Adrenal gland (tissue), 9 donors: ENCODE measurements at regions not wholly inside any gene's neighbourhood (a gene's known extent, or its start where the extent isn't known, plus 50 kb on each side); places are given as distances from the start of the nearest gene placed in this dataset.

ENCODE experiments used
- DNase-seq, 7 donors: peaks; one replicate each; pipeline ENCODE4 v3.0.0-alpha.2; 2019 to 2020
- H3K27ac ChIP-seq, 5 donors: fragments of 200-600 bp; sonication (generic) in 4 of 5; 1 replicate in 3 of 5; 2 replicates in 2 of 5; pipeline versions ENCODE4 v1.5.1 to v1.8.0; 2016 to 2020; ENCODE audit warnings: mild to moderate bottlenecking in 1 of 5
- H3K27me3 ChIP-seq: fragments of 200-600 bp; 2 replicates; pipeline ENCODE4 v1.8.0; 2021
- H3K36me3 ChIP-seq, 2 donors: fragments of 200-600 bp; replicated peaks in 1 of 2; 1 replicate in 1 of 2; 2 replicates in 1 of 2; pipeline versions ENCODE4 v1.5.1 to v1.8.0; 2018 to 2022
- H3K4me1 ChIP-seq, 2 donors: fragments of 200-600 bp; replicated peaks in 1 of 2; 1 replicate in 1 of 2; 2 replicates in 1 of 2; pipeline versions ENCODE4 v1.5.1 to v1.8.0; 2018 to 2021
- H3K4me3 ChIP-seq, 4 donors: fragments of 200-600 bp; sonication (generic) in 3 of 4; one replicate each; pipeline ENCODE4 v1.5.1; 2016 to 2018
- H3K9me3 ChIP-seq, 3 donors: fragments of 200-600 bp; sonication (generic) in 1 of 3; replicated peaks in 1 of 3; 1 replicate in 2 of 3; 2 replicates in 1 of 3; pipeline versions ENCODE4 v1.5.1 to v1.8.0; 2016 to 2021
- POLR2A ChIP-seq, 2 donors: fragments of 450-650 bp; IDR thresholded peaks; one replicate each; pipeline ENCODE4 v1.6.1; 2017; ENCODE audit warnings: antibody characterized with exemption in 2 of 2, mild to moderate bottlenecking in 2 of 2, moderate library complexity in 1 of 2
- WGBS, 4 donors: extraction: QIAGEN DNeasy Blood & Tissue Kit in 2 of 4; methylation state at CpG; one replicate each; pipeline versions ENCODE4 v1.1.5 to v1.1.7; 2013 to 2017; 5-methylcytosine and 5-hydroxymethylcytosine counted together
- intact Hi-C, 2 donors: fragments of 100-400 bp; cut with DNase I; formaldehyde crosslinking; loops; one replicate each; pipeline versions ENCODE4 v1.14.1 to v1.15.0; 2022 to 2023
- TF ChIP-seq, protein P1 (sequence below), 6 experiments: fragments of 450-650 bp in 4 of 6; fragments of 200-600 bp in 2 of 6; sonication (generic) in 1 of 6; IDR thresholded peaks; 1 replicate in 5 of 6; 2 replicates in 1 of 6; pipeline versions ENCODE4 v1.5.1 to v1.8.0; 2016 to 2021; ENCODE audit warnings: antibody characterized with exemption in 6 of 6, mild to moderate bottlenecking in 2 of 6, moderate library complexity in 1 of 6
- donor health status: healthy with polysubstance abuse.
- donor health status: Bipolar disorder and iron deficiency.
- donor health status: DM: yes; HTN: yes; CAD: no.
- donor health status: DM: no; HTN: no; CAD: no.
- donor health status: DM: no; HTN: no; CAD: no.

- Histone ChIP-seq H3K36me3 (no peaks in the 10 kb centered on the region), H3K4me3 (no peak overlapping the region), H3K27me3 (no peaks in the 10 kb centered on the region), H3K9me3 (no peaks in the 10 kb centered on the region), H3K27ac (peak overlapping the region in 1 of 5 donors; percentile 68), H3K4me1 (peaks cover 0 to 4% of the 10 kb centered on the region in 2 donors)
- TF ChIP-seq, protein P1, sequence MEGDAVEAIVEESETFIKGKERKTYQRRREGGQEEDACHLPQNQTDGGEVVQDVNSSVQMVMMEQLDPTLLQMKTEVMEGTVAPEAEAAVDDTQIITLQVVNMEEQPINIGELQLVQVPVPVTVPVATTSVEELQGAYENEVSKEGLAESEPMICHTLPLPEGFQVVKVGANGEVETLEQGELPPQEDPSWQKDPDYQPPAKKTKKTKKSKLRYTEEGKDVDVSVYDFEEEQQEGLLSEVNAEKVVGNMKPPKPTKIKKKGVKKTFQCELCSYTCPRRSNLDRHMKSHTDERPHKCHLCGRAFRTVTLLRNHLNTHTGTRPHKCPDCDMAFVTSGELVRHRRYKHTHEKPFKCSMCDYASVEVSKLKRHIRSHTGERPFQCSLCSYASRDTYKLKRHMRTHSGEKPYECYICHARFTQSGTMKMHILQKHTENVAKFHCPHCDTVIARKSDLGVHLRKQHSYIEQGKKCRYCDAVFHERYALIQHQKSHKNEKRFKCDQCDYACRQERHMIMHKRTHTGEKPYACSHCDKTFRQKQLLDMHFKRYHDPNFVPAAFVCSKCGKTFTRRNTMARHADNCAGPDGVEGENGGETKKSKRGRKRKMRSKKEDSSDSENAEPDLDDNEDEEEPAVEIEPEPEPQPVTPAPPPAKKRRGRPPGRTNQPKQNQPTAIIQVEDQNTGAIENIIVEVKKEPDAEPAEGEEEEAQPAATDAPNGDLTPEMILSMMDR (IDR thresholded peaks at IDR 0.05) = no peak
- no peak for TF ChIP-seq POLR2A (IDR thresholded peaks at IDR 0.05)
- 53 to 70% (median 63%) methylated on average over 11 to 16 of the region's 16 CpGs for WGBS, 4 donors
- intact Hi-C loops = no loop called here
- peak in 3 of 7 donors; percentile 4 to 58 (median 22) for DNase-seq
These were observed 772.9 kb downstream of the MED13L start for GRCh38 chr12:115504306-115505290.

DNA sequence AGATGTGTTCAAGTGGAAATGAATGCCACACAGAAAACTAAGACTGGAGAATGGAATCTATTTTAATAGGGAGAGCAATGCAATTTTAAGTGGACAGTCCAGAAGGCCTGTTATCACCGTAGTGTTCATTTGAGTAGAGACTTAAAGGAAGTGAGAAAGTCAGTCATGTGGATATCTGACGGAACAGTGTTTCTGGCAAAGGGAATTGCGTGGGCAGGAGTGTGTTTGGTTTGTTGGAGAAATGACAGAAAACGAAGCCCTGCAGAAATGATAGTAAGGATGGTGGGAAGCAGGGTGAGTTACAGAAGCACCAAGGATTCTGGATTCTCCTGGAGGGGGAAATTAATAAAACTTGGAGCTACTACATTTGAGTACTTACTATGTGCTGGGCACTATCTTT lies 776.6 kb downstream of the MED13L start:
- H3K27ac ChIP-seq = no peak overlapping the region
- no peaks in the 10 kb centered on the region for H3K36me3 ChIP-seq
- 72 to 81% (median 76%) methylated on average over 4 of the region's 4 CpGs for WGBS, 4 donors
- no peaks in the 10 kb centered on the region for H3K4me1 ChIP-seq
- intact Hi-C loops = no loop called here
- H3K27me3 ChIP-seq = no peaks in the 10 kb centered on the region
- no peak for TF ChIP-seq POLR2A (IDR thresholded peaks at IDR 0.05)
- TF ChIP-seq, protein P1 (IDR thresholded peaks at IDR 0.05) = no peak
- no peak for DNase-seq
- no peaks in the 10 kb centered on the region for H3K9me3 ChIP-seq
- no peak overlapping the region for H3K4me3 ChIP-seq

- no peak overlapping the region for H3K4me3 ChIP-seq
- no peak for DNase-seq
- intact Hi-C loops = no loop called here
- H3K27me3 ChIP-seq = no peaks in the 10 kb centered on the region
- no peak for TF ChIP-seq POLR2A (IDR thresholded peaks at IDR 0.05)
- TF ChIP-seq, protein P1 (IDR thresholded peaks at IDR 0.05) = no peak
- no peaks in the 10 kb centered on the region for H3K4me1 ChIP-seq
- no peak overlapping the region for H3K27ac ChIP-seq
- no peaks in the 10 kb centered on the region for H3K36me3 ChIP-seq
- WGBS, 4 donors = 92 to 97% (median 95%) methylated on average over 3 of the region's 3 CpGs
- no peaks in the 10 kb centered on the region for H3K9me3 ChIP-seq
These were observed 782.2 kb downstream of the MED13L start for GRCh38 chr12:115495300-115495699.

DNA sequence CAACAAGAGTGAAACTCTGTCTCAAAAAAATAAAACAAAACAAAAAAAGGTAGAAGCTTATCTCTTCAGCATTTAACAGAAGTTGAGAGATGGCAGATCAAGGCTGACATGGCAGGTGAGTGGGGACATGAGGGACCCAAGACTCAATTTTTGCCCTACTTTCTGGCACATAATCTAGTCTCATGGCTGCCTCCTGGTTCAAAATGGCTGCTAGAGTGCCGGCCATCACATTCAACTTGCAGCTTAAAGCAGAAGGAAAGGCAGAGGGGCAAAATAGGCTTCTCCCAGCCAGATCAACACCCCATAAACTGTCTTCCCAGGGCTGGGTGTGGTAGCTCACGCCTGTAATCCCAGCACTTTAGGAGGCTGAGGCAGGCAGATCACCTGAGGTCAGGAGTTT lies 784.9 kb downstream of the MED13L start:
- Histone ChIP-seq H3K36me3 (no peaks in the 10 kb centered on the region), H3K4me3 (no peak overlapping the region), H3K9me3 (no peaks in the 10 kb centered on the region), H3K27ac (no peak overlapping the region), H3K4me1 (no peaks in the 10 kb centered on the region), H3K27me3 (no peaks in the 10 kb centered on the region)
- WGBS, 4 donors = 0 to 95% (median 56%) methylated on average over 2 of the region's 2 CpGs
- intact Hi-C loops = no loop called here
- no peak for DNase-seq
- TF ChIP-seq, protein P1 (IDR thresholded peaks at IDR 0.05) = no peak
- TF ChIP-seq POLR2A (IDR thresholded peaks at IDR 0.05) = no peak
